ENCODE measurements at regions not wholly inside any gene's neighbourhood (a gene's known extent, or its start where the extent isn't known, plus 50 kb on each side); places are given as distances from the start of the nearest gene placed in this dataset.

- no peak for TF ChIP-seq POLR2AphosphoS5 (IDR thresholded peaks at IDR 0.05)
- TF ChIP-seq, protein P1, sequence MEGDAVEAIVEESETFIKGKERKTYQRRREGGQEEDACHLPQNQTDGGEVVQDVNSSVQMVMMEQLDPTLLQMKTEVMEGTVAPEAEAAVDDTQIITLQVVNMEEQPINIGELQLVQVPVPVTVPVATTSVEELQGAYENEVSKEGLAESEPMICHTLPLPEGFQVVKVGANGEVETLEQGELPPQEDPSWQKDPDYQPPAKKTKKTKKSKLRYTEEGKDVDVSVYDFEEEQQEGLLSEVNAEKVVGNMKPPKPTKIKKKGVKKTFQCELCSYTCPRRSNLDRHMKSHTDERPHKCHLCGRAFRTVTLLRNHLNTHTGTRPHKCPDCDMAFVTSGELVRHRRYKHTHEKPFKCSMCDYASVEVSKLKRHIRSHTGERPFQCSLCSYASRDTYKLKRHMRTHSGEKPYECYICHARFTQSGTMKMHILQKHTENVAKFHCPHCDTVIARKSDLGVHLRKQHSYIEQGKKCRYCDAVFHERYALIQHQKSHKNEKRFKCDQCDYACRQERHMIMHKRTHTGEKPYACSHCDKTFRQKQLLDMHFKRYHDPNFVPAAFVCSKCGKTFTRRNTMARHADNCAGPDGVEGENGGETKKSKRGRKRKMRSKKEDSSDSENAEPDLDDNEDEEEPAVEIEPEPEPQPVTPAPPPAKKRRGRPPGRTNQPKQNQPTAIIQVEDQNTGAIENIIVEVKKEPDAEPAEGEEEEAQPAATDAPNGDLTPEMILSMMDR (IDR thresholded peaks at IDR 0.05) = no peak
- TF ChIP-seq POLR2A (IDR thresholded peaks at IDR 0.05) = no peak
These were observed 313.2 kb downstream of the HDGFL1 start for GRCh38 chr6:22882581-22882980.

Data from transverse colon (tissue), 4 donors.